A549 (cell line): ENCODE measurements at regions not wholly inside any gene's neighbourhood (a gene's known extent, or its start where the extent isn't known, plus 50 kb on each side); places are given as distances from the start of the nearest gene placed in this dataset.

Experiments
- ATAC-seq, 2 experiments: fragments of 200-7000 bp in 1 of 2; fragments of >200 bp in 1 of 2; cut with Nextera tagmentation in 1 of 2; cut with Tn5 transposase in 1 of 2; 3 replicates each; pipeline versions ENCODE4 v1.8.0 to v1.9.1; 2018 to 2020; ENCODE audit warnings: mild to moderate bottlenecking in 1 of 2, moderate library complexity in 1 of 2
- CTCF ChIA-PET: fragments of 300-600 bp; sonication (Branson Sonifier 250); formaldehyde crosslinking; extraction: SDS; loops from one replicate; lab custom pipeline; 2021; ENCODE audit warnings: antibody characterized with exemption, inconsistent platforms; lab: Yijun Ruan, JAX
- POLR2A ChIA-PET: fragments of 350-600 bp; formaldehyde crosslinking; extraction: SDS; loops from one replicate; lab custom pipeline; 2021; ENCODE audit warnings: antibody characterized with exemption, inconsistent platforms; lab: Yijun Ruan, JAX
- DNase-seq, 2 experiments: peaks; one replicate each; pipeline versions ENCODE4 v3.0.0 to v3.0.0-alpha.2; 2011 to 2016; ENCODE audit warnings: low read depth in 1 of 2, low spot score in 1 of 2
- FAIRE-seq: peaks from 2 replicates; lab custom pipeline; 2011; peaks lifted over from hg19 to GRCh38; lab: Jason Lieb, UNC
- H3K27ac ChIP-seq, 2 experiments: fragments of >200 bp; sonication (Bioruptor Twin); formaldehyde crosslinking; 3 replicates each; pipeline ENCODE4 v1.5.1; 2016 to 2017
- H3K4me1 ChIP-seq: fragments of >200 bp; sonication (Bioruptor Twin); formaldehyde crosslinking; 3 replicates; pipeline ENCODE4 v1.6.1; 2016
- H3K4me2 ChIP-seq: fragments of >200 bp; sonication (Bioruptor Twin); formaldehyde crosslinking; 3 replicates; pipeline ENCODE4 v1.6.1; 2016
- H3K4me3 ChIP-seq: fragments of >200 bp; sonication (Bioruptor Twin); formaldehyde crosslinking; 3 replicates; pipeline ENCODE4 v1.5.1; 2016
- H3K9me3 ChIP-seq: fragments of >200 bp; sonication (Bioruptor Twin); formaldehyde crosslinking; 3 replicates; pipeline ENCODE4 v1.6.1; 2016
- CBX2 ChIP-seq: fragments of 200-600 bp; sonication (generic); IDR thresholded peaks from 2 replicates; pipeline ENCODE4 v1.6.1; 2016; ENCODE audit warnings: low read depth, mild to moderate bottlenecking, borderline replicate concordance
- CBX8 ChIP-seq: fragments of 200-600 bp; sonication (generic); IDR thresholded peaks from 2 replicates; pipeline ENCODE4 v1.6.1; 2016
- EHMT2 ChIP-seq: fragments of 200-600 bp; sonication (generic); IDR thresholded peaks from 2 replicates; pipeline ENCODE4 v1.6.1; 2016; ENCODE audit warnings: antibody characterized with exemption, low read depth, mild to moderate bottlenecking, moderate library complexity
- ESRRA ChIP-seq: fragments of 150-350 bp; IDR thresholded peaks from 2 replicates; pipeline ENCODE4 v1.6.1; 2014; ENCODE audit warnings: mild to moderate bottlenecking, low read length, borderline replicate concordance
- HDAC2 ChIP-seq: fragments of 200-600 bp; sonication (generic); IDR thresholded peaks from 2 replicates; pipeline ENCODE4 v1.6.1; 2016
- HMGXB4 ChIP-seq: fragments of 250-450 bp; sonication (Bioruptor Pico); IDR thresholded peaks from 2 replicates; pipeline ENCODE4 v1.5.0; 2021; ENCODE audit warnings: mild to moderate bottlenecking, moderate library complexity, borderline replicate concordance
- HOXA7 ChIP-seq: fragments of 250-450 bp; sonication (Bioruptor Pico); IDR thresholded peaks from 2 replicates; pipeline ENCODE4 v1.5.0; 2020; ENCODE audit warnings: mild to moderate bottlenecking, moderate library complexity
- HOXB13 ChIP-seq: fragments of 250-450 bp; sonication (Bioruptor Pico); IDR thresholded peaks from 2 replicates; pipeline ENCODE4 v1.5.0; 2020; ENCODE audit warnings: low read depth, mild to moderate bottlenecking, moderate library complexity
- JUN ChIP-seq, 2 experiments: fragments of >200 bp; sonication (Bioruptor Twin); formaldehyde crosslinking; IDR thresholded peaks; 2 replicates in 1 of 2; 3 replicates in 1 of 2; pipeline ENCODE4 v1.6.1; 2016 to 2017
- MAFK ChIP-seq: fragments of 450-650 bp; IDR thresholded peaks from 2 replicates; pipeline ENCODE4 v1.6.1; 2014; ENCODE audit not compliant: partially characterized antibody
- MYC ChIP-seq: IDR thresholded peaks from 2 replicates; pipeline ENCODE4 v1.6.1; 2012; ENCODE audit warnings: mild to moderate bottlenecking, inconsistent platforms, low read length, improper control_type of control experiment, borderline replicate concordance
- NFE2L2 ChIP-seq: fragments of 150-350 bp; conservative IDR thresholded peaks from 2 replicates; pipeline ENCODE4 v1.6.1; 2014; ENCODE audit warnings: low read length
- NR3C1 ChIP-seq: fragments of >200 bp; sonication (Bioruptor Twin); formaldehyde crosslinking; IDR thresholded peaks from 3 replicates; pipeline ENCODE4 v1.6.1; 2017
- RAD21 ChIP-seq, 2 experiments: fragments of >200 bp in 1 of 2; sonication (Bioruptor Twin) in 1 of 2; formaldehyde crosslinking in 1 of 2; IDR thresholded peaks in 1 of 2; conservative IDR thresholded peaks in 1 of 2; 2 replicates in 1 of 2; 3 replicates in 1 of 2; pipeline ENCODE4 v1.6.1; 2012 to 2018; ENCODE audit warnings: inconsistent platforms in 1 of 2
- RARB ChIP-seq: fragments of 250-450 bp; sonication (Bioruptor Pico); IDR thresholded peaks from 2 replicates; pipeline ENCODE4 v1.8.0; 2021; ENCODE audit warnings: mild to moderate bottlenecking, moderate library complexity
- RNF2 ChIP-seq: fragments of 200-600 bp; sonication (generic); IDR thresholded peaks from 2 replicates; pipeline ENCODE4 v1.6.1; 2016; ENCODE audit warnings: low read depth, mild to moderate bottlenecking, antibody characterized with exemption, moderate library complexity, borderline replicate concordance
- SMC3 ChIP-seq: fragments of >200 bp; sonication (Bioruptor Twin); formaldehyde crosslinking; IDR thresholded peaks from 3 replicates; pipeline ENCODE4 v1.6.1; 2018; ENCODE audit warnings: inconsistent platforms
- TP53 ChIP-seq: fragments of 250-450 bp; sonication (Bioruptor Pico); IDR thresholded peaks from 2 replicates; pipeline ENCODE4 v1.5.0; 2021; ENCODE audit warnings: mild to moderate bottlenecking, moderate library complexity
- USF2 ChIP-seq: fragments of 450-650 bp; IDR thresholded peaks from 2 replicates; pipeline ENCODE4 v1.6.1; 2014; ENCODE audit warnings: antibody characterized with exemption
- ZC3H11A ChIP-seq: fragments of 450-650 bp; IDR thresholded peaks from 2 replicates; pipeline ENCODE4 v1.6.1; 2014; ENCODE audit warnings: antibody characterized with exemption, mild to moderate bottlenecking
- ZNF302 ChIP-seq: fragments of 250-450 bp; sonication (Bioruptor Pico); IDR thresholded peaks from 2 replicates; pipeline ENCODE4 v1.9.0; 2021; ENCODE audit warnings: inconsistent platforms, mild to moderate bottlenecking, moderate library complexity
- ZSCAN20 ChIP-seq: fragments of 250-450 bp; sonication (Bioruptor Pico); IDR thresholded peaks from 2 replicates; pipeline ENCODE4 v1.8.0; 2022; ENCODE audit warnings: mild to moderate bottlenecking, moderate library complexity
- WGBS: methylation state at CpG from one replicate; pipeline ENCODE4 v1.1.6; 2017; ENCODE audit errors: missing lambda C conversion rate; 5-methylcytosine and 5-hydroxymethylcytosine counted together
- TF ChIP-seq, protein P1 (sequence below): IDR thresholded peaks from 2 replicates; pipeline ENCODE4 v1.6.1; 2012; ENCODE audit warnings: low read depth, borderline replicate concordance
- TF ChIP-seq, protein P2 (sequence below): IDR thresholded peaks from 2 replicates; pipeline ENCODE4 v1.6.1; 2012

GRCh38 chr5:176728831-176729251, 81.5 kb upstream of the UNC5A start:
- ATAC-seq (no peak), FAIRE-seq (no peak), DNase-seq (no peak)
- CTCF ChIA-PET, result interaction anchor here (1.0 to 1.6 kb wide), 2 partner anchors 12 to 13 kb away, joined by 3 to 4 read pairs; no protein-coding TSS in a partner anchor
- Histone ChIP-seq H3K9me3 (no peaks in the 10 kb centered on the region; the same call in 2 of the 3 replicates), H3K4me3 (no peak overlapping the region), H3K4me1 (no peaks in the 10 kb centered on the region), H3K27ac (no peak overlapping the region), H3K4me2 (no peak overlapping the region)
- POLR2A ChIA-PET, result no interaction called here
- no peak for TF ChIP-seq JUN (IDR thresholded peaks at IDR 0.05)
- TF ChIP-seq ZNF302 (CRISPR knock-in tag), result no peak
- TF ChIP-seq, protein P1, sequence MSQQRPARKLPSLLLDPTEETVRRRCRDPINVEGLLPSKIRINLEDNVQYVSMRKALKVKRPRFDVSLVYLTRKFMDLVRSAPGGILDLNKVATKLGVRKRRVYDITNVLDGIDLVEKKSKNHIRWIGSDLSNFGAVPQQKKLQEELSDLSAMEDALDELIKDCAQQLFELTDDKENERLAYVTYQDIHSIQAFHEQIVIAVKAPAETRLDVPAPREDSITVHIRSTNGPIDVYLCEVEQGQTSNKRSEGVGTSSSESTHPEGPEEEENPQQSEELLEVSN, result no peak
- no peak for TF ChIP-seq ZSCAN20 (CRISPR knock-in tag)
- no peak for TF ChIP-seq MYC
- no peak for TF ChIP-seq ZC3H11A
- no peak for TF ChIP-seq EHMT2
- 54% methylated on average over 11 of the region's 11 CpGs for WGBS

GRCh38 chr5:176730815-176731475, 79.4 kb upstream of the UNC5A start:
- no peak for TF ChIP-seq HOXB13 (CRISPR knock-in tag)
- TF ChIP-seq CBX8, result no peak
- no peak for TF ChIP-seq HDAC2
- no peak for TF ChIP-seq RARB (CRISPR knock-in tag)
- no peak for TF ChIP-seq RAD21 (conservative IDR thresholded peaks at IDR 0.05 in 1 of 2, IDR thresholded peaks at IDR 0.05 in 1 of 2)
- no peak for TF ChIP-seq NR3C1
- no peak overlapping the region for H3K4me3 ChIP-seq
- H3K4me1 ChIP-seq, result no peaks in the 10 kb centered on the region
- FAIRE-seq (no peak), ATAC-seq (no peak), DNase-seq (no peak)
- no peaks in the 10 kb centered on the region; the same call in 2 of the 3 replicates for H3K9me3 ChIP-seq
- ChIA-PET POLR2A (no interaction called here), CTCF (interaction anchor here (1.3 to 1.9 kb wide), 4 partner anchors 13 to 82 kb away, joined by 4 to 6 read pairs (median 5); no protein-coding TSS in a partner anchor)
- no peak overlapping the region for H3K27ac ChIP-seq
- no peak overlapping the region for H3K4me2 ChIP-seq
- 50% methylated on average over 10 of the region's 10 CpGs for WGBS

- CTCF ChIA-PET, result interaction anchor here (1.3 to 1.6 kb wide), 3 partner anchors 13 to 71 kb away, joined by 4 to 6 read pairs (median 5); no protein-coding TSS in a partner anchor
- ATAC-seq, result no peak
- H3K4me2 ChIP-seq, result no peak overlapping the region
- WGBS, result 27% methylated on average over 7 of the region's 7 CpGs
- POLR2A ChIA-PET, result no interaction called here
- H3K4me1 ChIP-seq, result no peaks in the 10 kb centered on the region
- no peak overlapping the region for H3K4me3 ChIP-seq
- FAIRE-seq, result no peak
- no peak overlapping the region for H3K27ac ChIP-seq
- H3K9me3 ChIP-seq, result no peaks in the 10 kb centered on the region; the same call in 2 of the 3 replicates
- DNase-seq, result no peak
- TF ChIP-seq NFE2L2 (no peak), ZNF302 (CRISPR knock-in tag) (no peak), CBX2 (no peak), HMGXB4 (no peak), HOXA7 (no peak), SMC3 (no peak), ESRRA (no peak), ZSCAN20 (CRISPR knock-in tag) (no peak), TP53 (CRISPR knock-in tag) (no peak), RNF2 (no peak), CBX8 (no peak), USF2 (no peak), MAFK (no peak), HOXB13 (CRISPR knock-in tag) (no peak)
- TF ChIP-seq, protein P2, sequence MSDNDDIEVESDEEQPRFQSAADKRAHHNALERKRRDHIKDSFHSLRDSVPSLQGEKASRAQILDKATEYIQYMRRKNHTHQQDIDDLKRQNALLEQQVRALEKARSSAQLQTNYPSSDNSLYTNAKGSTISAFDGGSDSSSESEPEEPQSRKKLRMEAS, result no peak
- TF ChIP-seq, protein P1, result no peak
Measured at GRCh38 chr5:176731506-176732160, 78.7 kb upstream of the UNC5A start.
